ENCODE measurements at regions not wholly inside any gene's neighbourhood (a gene's known extent, or its start where the extent isn't known, plus 50 kb on each side); places are given as distances from the start of the nearest gene placed in this dataset.

DNA sequence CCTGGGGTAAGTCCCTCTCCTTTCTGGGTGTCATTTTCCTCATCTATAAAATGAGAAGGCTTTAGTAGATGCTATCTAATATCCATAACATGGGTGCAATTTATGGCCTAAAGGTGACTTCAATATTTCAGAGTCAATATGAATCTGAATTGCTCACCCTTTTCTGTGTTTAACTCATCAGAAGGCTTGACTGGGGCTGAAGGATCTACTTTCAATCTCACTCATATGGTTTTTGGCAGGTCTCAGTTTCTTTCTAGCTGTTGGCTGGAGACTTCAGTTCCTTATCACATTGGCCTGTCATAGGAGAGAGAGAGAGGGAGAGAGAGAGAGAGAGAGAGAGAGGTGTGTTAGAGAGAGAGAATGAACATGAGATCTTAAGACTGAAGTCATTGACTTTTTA, 343.7 kb upstream of the MEX3C start:
- H3K4me3 ChIP-seq = no peak overlapping the region
- DNase-seq (ENCODE audit: low spot score) = no peak
- H3K27ac ChIP-seq = no peak overlapping the region
- no peak for TF ChIP-seq CTCF (IDR thresholded peaks at IDR 0.05)

- no peak overlapping the region for H3K27ac ChIP-seq
- no peak for TF ChIP-seq CTCF (IDR thresholded peaks at IDR 0.05)
- no peak for DNase-seq (ENCODE audit: low spot score)
- no peak overlapping the region for H3K4me3 ChIP-seq
Measured at GRCh38 chr18:51543658-51544155, 346.2 kb upstream of the MEX3C start.

GRCh38 chr18:51545446-51545845, 348.0 kb upstream of the MEX3C start:
- no peak for TF ChIP-seq CTCF (IDR thresholded peaks at IDR 0.05)
- H3K4me3 ChIP-seq = no peak overlapping the region
- no peak overlapping the region for H3K27ac ChIP-seq
- no peak for DNase-seq (ENCODE audit: low spot score)

DNA sequence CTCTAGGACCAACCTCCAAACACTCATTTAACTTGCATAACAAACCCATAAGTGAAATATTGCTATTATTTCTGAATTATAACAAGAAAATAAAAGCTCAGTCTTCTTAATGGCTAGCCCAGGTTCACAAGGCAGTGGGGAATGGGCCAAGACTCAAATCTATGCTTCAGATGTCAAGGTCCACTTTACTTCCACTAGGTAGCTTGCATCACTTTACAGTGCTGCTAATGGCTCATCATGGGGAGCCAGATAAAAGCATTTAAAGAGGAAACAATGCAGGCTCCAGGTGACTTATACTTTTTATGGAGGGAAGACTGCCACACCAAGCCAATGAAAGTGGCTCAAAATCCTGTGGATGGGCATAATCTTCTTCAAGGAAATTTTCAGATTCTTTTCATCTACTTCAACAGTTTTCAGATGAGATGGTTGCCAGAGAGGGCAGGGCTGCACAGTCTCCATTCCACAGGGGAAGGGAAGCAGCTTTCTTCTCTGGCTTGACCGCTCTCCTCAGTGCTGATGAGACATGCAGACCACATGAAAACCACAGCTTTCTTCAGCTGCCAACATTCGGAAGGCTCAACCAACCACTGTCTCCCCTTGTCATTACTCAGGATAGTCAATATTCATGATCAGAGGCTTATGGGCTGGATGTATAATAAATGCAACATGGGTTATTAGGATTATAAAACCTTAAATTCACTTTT, 361.9 kb upstream of the MEX3C start:
- Histone ChIP-seq H3K27ac (no peak overlapping the region), H3K4me3 (no peak overlapping the region)
- no peak for DNase-seq (ENCODE audit: low spot score)
- TF ChIP-seq CTCF (IDR thresholded peaks at IDR 0.05) = no peak

DNA sequence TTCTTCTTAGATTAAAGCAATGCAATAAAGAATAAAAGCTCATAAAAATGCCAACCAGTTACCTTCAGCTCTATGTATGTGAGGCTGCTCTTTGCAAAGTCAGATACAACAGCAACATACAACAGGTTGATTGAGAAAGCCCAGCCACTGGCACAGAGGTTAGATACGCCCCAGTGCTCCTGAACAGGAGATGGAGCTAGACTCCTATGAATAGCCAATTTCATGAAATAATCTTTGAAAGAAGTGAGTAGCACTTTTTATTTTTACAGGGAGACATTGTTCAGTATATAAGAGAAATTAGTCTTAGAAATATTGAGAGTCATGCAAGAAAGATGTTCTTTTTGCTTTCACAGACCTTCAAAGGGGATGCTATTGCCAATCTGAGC, 362.4 kb upstream of the MEX3C start:
- Histone ChIP-seq H3K27ac (no peak overlapping the region), H3K4me3 (no peak overlapping the region)
- TF ChIP-seq CTCF (IDR thresholded peaks at IDR 0.05) = no peak
- no peak for DNase-seq (ENCODE audit: low spot score)

DNA sequence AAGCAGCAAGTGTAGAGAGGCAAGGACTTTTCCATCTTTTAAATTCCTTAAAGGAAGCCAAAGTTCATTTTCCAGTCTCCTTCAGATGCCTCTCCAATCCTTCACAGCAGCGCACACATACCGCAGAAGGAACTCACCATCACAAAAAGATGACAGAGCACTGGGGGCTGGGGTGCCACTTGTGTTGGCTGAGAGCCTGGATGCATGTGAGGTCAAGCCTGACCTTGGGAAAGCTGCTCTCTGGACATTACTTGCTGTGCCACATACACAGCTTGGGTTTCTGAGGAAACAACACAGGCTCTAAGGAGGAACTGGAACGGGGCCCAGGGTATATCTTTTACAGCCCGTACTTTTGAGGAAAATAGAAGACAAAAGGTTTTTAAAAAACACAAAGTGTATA, 364.3 kb upstream of the MEX3C start:
- no peak for TF ChIP-seq CTCF (IDR thresholded peaks at IDR 0.05)
- Histone ChIP-seq H3K4me3 (no peak overlapping the region), H3K27ac (no peak overlapping the region)
- no peak for DNase-seq (ENCODE audit: low spot score)

DNA sequence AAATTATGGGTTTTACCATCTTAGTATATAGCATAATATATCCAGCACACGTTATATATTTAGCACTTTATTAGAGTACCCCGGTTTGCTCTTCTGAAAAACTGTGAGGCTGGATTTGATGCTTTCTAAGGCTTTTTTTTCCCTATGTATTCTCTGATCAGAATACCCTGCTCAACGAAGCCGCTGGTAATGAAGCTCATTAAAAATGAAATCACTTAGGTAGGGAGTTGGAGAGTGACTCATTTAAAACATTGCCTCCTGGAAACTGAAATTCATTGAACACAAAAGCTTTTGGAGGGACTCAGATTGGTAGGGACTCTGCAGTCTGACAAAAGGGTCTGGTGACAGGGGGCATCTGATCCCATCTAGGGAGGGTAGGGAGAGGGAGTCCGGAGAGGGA, 365.4 kb upstream of the MEX3C start:
- no peak for TF ChIP-seq CTCF (IDR thresholded peaks at IDR 0.05)
- Histone ChIP-seq H3K4me3 (no peak overlapping the region), H3K27ac (no peak overlapping the region)
- DNase-seq (ENCODE audit: low spot score) = no peak

All from coronary artery (tissue), 2 donors.